Activated CD8-positive, alpha-beta T cell treated with anti-CD3 and anti-CD28 coated beads for 36 hours (primary cell): ENCODE measurements at regions not wholly inside any gene's neighbourhood (a gene's known extent, or its start where the extent isn't known, plus 50 kb on each side); places are given as distances from the start of the nearest gene placed in this dataset.

Experiments used
- ATAC-seq: fragments of 200-7000 bp; cut with Tn5 transposase; one replicate; pipeline ENCODE4 v1.10.0; 2021; ENCODE audit warnings: mild to moderate bottlenecking, moderate library complexity
- CTCF ChIA-PET: fragments of 350-600 bp; sonication (Branson Sonifier 250); formaldehyde crosslinking; loops from one replicate; lab custom pipeline; 2021; ENCODE audit warnings: antibody characterized with exemption; lab: Charles Lee
- POLR2A ChIA-PET: fragments of 350-600 bp; sonication (Branson Sonifier 250); formaldehyde crosslinking; loops from one replicate; lab custom pipeline; 2021; ENCODE audit warnings: antibody characterized with exemption; lab: Charles Lee
- DNase-seq: peaks from one replicate; pipeline ENCODE4 v3.0.0-alpha.2; 2020
- H3K27ac Mint-ChIP-seq: one replicate; pipeline ENCODE4 v1.8.0; 2021; ENCODE audit warnings: mild to moderate bottlenecking, mixed read lengths
- H3K27me3 Mint-ChIP-seq: one replicate; pipeline ENCODE4 v1.8.0; 2021; ENCODE audit warnings: mixed read lengths
- H3K36me3 Mint-ChIP-seq: one replicate; pipeline ENCODE4 v1.8.0; 2021; ENCODE audit warnings: low read depth, mixed read lengths
- H3K4me1 Mint-ChIP-seq: one replicate; pipeline ENCODE4 v1.8.0; 2021; ENCODE audit warnings: low read depth, mixed read lengths
- H3K4me3 Mint-ChIP-seq: one replicate; pipeline ENCODE4 v1.8.0; 2021; ENCODE audit warnings: mild to moderate bottlenecking, moderate library complexity, mixed read lengths
- H3K9me3 Mint-ChIP-seq: one replicate; pipeline ENCODE4 v1.8.0; 2021; ENCODE audit warnings: mixed read lengths
- CTCF ChIP-seq: fragments of 200-600 bp; IDR thresholded peaks from one replicate; pipeline ENCODE4 v1.8.0; 2022; ENCODE audit warnings: antibody characterized with exemption, mild to moderate bottlenecking
- intact Hi-C: fragments of 100-400 bp; cut with micrococcal nuclease; formaldehyde crosslinking; loops from one replicate; pipeline ENCODE4 v1.10.0; 2022

- ChIA-PET CTCF (interaction anchor here (2.0 kb wide), 1 partner anchor 239 kb away, joined by 9 read pairs; no protein-coding TSS in a partner anchor), POLR2A (no interaction called here)
- TF ChIP-seq CTCF: no peak
- ATAC-seq (no peak), DNase-seq (no peak)
- H3K9me3 Mint-ChIP-seq: no peaks in the 10 kb centered on the region
- intact Hi-C loops: loop anchor here (5.0 kb wide), 1 partner anchor 236 kb away; no protein-coding TSS in a partner anchor
- no peaks in the 10 kb centered on the region for H3K36me3 Mint-ChIP-seq
- no peak overlapping the region for H3K4me3 Mint-ChIP-seq
- H3K4me1 Mint-ChIP-seq: peaks cover 2% of the 10 kb centered on the region
- H3K27ac Mint-ChIP-seq: no peak overlapping the region
- no peaks in the 10 kb centered on the region for H3K27me3 Mint-ChIP-seq
These were observed 551.2 kb upstream of the CCDC54 start for GRCh38 chr3:106825962-106826605.

- ATAC-seq (peak; percentile 53), DNase-seq (no peak)
- intact Hi-C loops: loop anchor here (5.0 kb wide), 1 partner anchor 235 kb away; no protein-coding TSS in a partner anchor
- peaks cover 2% of the 10 kb centered on the region for H3K4me1 Mint-ChIP-seq
- no peak overlapping the region for H3K27ac Mint-ChIP-seq
- peaks cover 2% of the 10 kb centered on the region for H3K9me3 Mint-ChIP-seq
- no peaks in the 10 kb centered on the region for H3K27me3 Mint-ChIP-seq
- ChIA-PET CTCF (interaction anchor here (2.0 kb wide), 1 partner anchor 238 kb away, joined by 9 read pairs; no protein-coding TSS in a partner anchor), POLR2A (no interaction called here)
- H3K4me3 Mint-ChIP-seq: no peak overlapping the region
- no peak for TF ChIP-seq CTCF
- no peaks in the 10 kb centered on the region for H3K36me3 Mint-ChIP-seq
These were observed 550.4 kb upstream of the CCDC54 start for GRCh38 chr3:106826791-106827311.

GRCh38 chr3:106827515-106828213 lies 549.6 kb upstream of the CCDC54 start:
- CTCF ChIA-PET: interaction anchor here (2.0 kb wide), 1 partner anchor 237 kb away, joined by 9 read pairs; no protein-coding TSS in a partner anchor
- Mint-ChIP-seq H3K27me3 (no peaks in the 10 kb centered on the region), H3K9me3 (peaks cover 11% of the 10 kb centered on the region), H3K4me3 (no peak overlapping the region), H3K27ac (no peak overlapping the region), H3K36me3 (no peaks in the 10 kb centered on the region), H3K4me1 (peaks cover 2% of the 10 kb centered on the region)
- intact Hi-C loops: loop anchor here (5.0 kb wide), 1 partner anchor 235 kb away; no protein-coding TSS in a partner anchor
- TF ChIP-seq CTCF: no peak
- ATAC-seq (no peak), DNase-seq (no peak)
- POLR2A ChIA-PET: no interaction called here

- ATAC-seq: no peak
- intact Hi-C loops: loop anchor here (5.0 kb wide), 1 partner anchor 233 kb away; no protein-coding TSS in a partner anchor
- CTCF ChIA-PET: no interaction called here
These were observed 548.0 kb upstream of the CCDC54 start for GRCh38 chr3:106829206-106829605.

More at GRCh38 chr3:106829206-106829605, 548.0 kb upstream of the CCDC54 start:
- no peak for TF ChIP-seq CTCF
- DNase-seq: no peak
- peaks cover 13% of the 10 kb centered on the region for H3K9me3 Mint-ChIP-seq
- POLR2A ChIA-PET: no interaction called here
- H3K27ac Mint-ChIP-seq: no peak overlapping the region
- H3K4me3 Mint-ChIP-seq: no peak overlapping the region
- H3K36me3 Mint-ChIP-seq: no peaks in the 10 kb centered on the region
- peaks cover 2% of the 10 kb centered on the region for H3K4me1 Mint-ChIP-seq
- no peaks in the 10 kb centered on the region for H3K27me3 Mint-ChIP-seq
